CD4-positive, alpha-beta T cell treated with Interleukin-6 at 100 ng/mL for 8 hours (primary cell): ENCODE measurements at regions not wholly inside any gene's neighbourhood (a gene's known extent, or its start where the extent isn't known, plus 50 kb on each side); places are given as distances from the start of the nearest gene placed in this dataset.

ENCODE experiments used
- DNase-seq: peaks from one replicate; pipeline ENCODE4 v3.0.0-alpha.2; 2020; ENCODE audit warnings: mixed read lengths, low spot score

- DNase-seq: no peak
These were observed 1183.9 kb downstream of the SLITRK1 start for GRCh38 chr13:82698383-82698782.

GRCh38 chr13:82693607-82694006 is 1188.7 kb downstream of the SLITRK1 start:
- DNase-seq: no peak

GRCh38 chr13:82688400-82688994 is 1193.8 kb downstream of the SLITRK1 start:
- DNase-seq: no peak

- no peak for DNase-seq
These were observed 1194.4 kb downstream of the SLITRK1 start for GRCh38 chr13:82687884-82688283.

DNA sequence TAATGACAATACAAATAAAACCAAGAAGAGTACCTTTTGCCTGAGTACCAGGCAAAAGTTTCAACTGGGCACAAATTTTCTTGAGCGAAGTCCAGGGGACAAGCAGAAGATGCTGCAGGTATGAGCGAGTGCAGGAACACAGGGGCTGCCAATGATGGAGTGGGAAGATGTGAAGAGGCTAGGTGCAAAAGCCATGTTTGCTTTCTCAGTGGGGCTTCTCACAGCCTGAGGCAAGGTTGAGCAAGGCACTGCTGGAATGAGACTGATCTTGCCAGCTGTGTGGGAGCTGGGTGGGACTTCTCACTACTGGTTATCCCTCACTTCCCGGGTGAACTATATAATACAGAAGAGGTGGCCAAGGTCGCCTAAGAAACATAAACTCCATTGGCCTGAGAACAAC is 1200.7 kb downstream of the SLITRK1 start:
- no peak for DNase-seq

- DNase-seq: no peak
These were observed 1204.2 kb downstream of the SLITRK1 start for GRCh38 chr13:82678052-82678451.

DNA sequence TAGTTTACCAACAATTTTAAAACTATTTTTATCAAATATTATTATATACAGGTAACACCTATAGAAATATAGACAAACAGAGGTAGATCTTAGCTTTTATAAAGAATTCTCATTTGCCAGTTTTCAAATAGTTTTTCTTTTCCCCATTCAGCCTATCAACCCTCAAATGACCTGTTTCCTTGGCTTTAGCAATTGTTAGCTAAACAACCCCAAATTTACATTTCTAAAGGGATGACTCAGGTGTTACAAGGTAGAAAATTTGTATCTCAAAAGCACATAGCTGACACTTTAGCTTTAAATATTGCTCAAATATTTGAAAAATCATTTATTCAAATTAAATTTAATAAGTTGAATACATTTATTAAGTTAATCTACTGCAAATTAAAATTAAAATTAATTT is 1207.2 kb downstream of the SLITRK1 start:
- DNase-seq: no peak

GRCh38 chr13:82674546-82674945 is 1207.7 kb downstream of the SLITRK1 start:
- no peak for DNase-seq

- DNase-seq: no peak
These were observed 1210.0 kb downstream of the SLITRK1 start for GRCh38 chr13:82672248-82672647.

- DNase-seq: no peak
These were observed 1218.1 kb downstream of the SLITRK1 start for GRCh38 chr13:82664183-82664582.

DNA sequence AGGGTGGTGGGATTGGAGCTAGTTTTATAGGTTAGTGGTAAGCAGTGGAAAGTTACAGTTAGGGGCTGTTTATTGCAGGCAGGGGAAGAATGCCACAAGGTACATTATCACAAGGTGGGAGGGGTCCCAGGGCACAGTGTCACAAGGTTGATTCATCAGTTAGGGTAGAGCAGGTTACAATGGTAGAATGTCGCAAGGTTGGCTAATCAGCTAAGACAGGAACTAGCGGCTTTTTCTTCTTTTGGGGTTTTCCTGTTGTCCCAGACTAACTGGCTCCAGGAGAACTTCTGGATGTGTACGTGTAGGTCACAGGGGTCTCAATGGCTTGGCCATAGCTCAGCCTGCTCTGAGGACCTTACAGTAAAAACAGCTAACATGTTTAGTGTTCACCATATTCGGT is 1221.1 kb downstream of the SLITRK1 start:
- no peak for DNase-seq

- DNase-seq: no peak
These were observed 1223.5 kb downstream of the SLITRK1 start for GRCh38 chr13:82658811-82659210.

DNA sequence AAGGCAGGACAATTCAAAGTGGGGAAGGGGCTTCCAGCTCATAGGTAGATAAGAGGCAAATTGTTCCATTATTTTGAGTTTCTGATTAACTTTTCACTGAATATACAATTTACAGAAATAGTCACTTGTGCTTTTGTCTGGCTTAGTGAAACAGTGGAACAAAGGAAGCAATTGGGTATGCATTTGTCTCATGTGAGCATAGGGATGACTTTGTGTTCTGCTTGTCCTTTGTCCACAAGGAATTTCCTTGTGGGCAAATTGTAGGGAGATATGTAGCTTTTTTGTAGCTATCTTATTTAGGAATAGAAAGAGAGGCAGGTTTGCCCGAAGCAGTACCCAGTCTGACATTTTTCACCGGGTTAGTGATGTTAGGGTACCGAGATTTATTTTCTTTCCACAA is 1224.8 kb downstream of the SLITRK1 start:
- DNase-seq: no peak

DNA sequence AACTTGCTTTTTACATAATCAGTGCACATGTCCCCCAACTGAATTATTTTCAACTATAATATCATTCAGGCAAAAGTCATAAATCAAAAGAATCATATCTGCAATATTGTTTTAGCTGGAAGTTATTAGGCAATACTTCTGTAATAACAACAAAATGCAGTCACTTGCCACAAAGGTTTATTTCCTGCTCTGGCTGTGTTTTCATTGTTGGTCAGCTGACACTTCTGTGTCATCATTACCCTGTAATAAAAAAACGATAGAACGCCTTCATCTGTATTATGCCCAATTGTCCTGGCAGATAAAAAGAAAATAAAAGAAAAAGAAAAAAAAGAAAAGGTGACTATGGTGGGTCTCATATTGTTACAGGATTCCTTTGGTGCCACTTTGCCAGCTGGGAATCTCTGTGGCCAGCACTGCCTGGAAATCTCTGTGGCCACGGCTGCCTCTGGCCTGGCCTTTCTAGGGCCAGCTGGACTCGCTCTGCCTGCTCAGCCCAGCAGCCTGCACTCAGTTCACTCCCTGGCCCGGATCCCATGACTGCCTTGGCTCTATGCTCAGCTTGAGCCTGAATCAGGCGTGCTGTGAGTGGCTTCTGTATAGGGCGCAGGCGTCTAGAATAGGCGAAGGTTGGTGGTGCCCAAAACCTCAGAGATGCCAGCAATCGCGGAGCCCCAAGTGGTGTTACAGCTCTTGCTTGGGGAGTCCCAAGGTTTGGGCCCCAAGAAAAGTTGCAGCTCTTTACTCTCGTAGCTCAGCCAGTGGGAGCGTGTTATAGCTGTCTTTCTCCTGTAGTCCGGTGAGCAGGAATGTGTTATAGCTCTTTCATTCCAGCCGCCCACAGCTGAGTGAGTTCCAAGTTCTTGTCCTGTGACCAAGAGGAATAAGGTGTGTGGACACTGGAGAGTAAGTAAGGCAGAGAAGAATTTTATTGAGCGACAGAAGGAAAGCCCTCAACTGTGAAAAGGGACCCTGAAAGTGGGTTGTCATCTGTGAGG is 1227.1 kb downstream of the SLITRK1 start:
- DNase-seq: no peak

DNA sequence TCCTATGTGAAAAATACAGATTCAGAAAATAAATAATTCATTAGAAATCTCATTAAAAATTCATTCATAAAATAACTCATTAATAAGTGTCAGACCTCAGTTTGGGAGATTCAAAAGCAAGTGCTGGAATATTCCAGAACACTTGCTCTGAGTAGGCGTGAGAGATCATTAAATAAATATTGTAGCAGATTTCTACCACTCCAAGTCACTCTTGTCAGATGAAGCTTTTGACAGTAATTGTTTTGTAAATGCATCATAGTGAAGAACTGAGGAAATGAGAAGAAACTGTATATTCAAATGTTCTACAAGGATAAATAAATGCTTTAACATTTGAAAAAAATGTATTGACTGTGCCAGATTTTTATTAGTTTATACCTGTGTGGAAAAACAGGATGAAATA is 1228.1 kb downstream of the SLITRK1 start:
- no peak for DNase-seq

GRCh38 chr13:82647540-82647939 is 1234.7 kb downstream of the SLITRK1 start:
- DNase-seq: no peak

GRCh38 chr13:82636119-82636518 is 1246.2 kb downstream of the SLITRK1 start:
- DNase-seq: no peak

DNA sequence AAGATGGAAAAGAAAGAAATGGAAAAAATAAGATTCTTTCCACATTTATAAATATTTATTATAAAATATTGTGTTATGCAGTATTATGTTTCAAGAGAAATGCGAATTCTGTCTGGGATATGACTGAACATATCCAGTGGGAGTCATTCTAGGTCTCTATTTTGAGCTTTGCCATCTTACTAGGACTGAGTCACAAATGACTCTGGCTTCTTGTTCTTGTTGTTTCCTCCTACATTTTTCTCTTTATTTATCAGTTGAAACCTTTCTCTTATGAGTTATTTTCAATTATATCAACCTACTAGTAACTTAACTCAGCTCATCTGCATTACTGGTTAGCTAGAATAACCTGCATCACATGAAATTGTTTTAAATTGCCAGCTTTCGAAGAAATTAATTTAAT is 1247.3 kb downstream of the SLITRK1 start:
- no peak for DNase-seq

DNA sequence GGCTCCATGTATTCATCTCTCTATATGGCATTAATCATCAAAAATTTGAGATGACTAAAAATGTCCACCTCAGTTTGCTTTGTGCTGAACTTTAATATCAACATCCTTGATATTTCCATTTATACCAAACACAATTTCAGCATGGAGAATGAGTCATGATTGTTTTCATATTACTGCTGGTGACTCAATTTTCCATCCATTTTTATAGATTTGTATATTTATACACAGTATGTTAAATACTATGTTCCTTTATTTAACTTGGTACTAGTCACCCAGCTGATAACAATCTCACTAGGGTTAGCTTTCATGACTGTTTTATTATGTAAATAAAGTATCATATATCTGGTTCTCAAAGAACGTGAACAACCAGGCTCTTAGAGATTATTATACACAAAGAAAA is 1255.1 kb downstream of the SLITRK1 start:
- no peak for DNase-seq

GRCh38 chr13:82625717-82626116 is 1256.6 kb downstream of the SLITRK1 start:
- no peak for DNase-seq

DNA sequence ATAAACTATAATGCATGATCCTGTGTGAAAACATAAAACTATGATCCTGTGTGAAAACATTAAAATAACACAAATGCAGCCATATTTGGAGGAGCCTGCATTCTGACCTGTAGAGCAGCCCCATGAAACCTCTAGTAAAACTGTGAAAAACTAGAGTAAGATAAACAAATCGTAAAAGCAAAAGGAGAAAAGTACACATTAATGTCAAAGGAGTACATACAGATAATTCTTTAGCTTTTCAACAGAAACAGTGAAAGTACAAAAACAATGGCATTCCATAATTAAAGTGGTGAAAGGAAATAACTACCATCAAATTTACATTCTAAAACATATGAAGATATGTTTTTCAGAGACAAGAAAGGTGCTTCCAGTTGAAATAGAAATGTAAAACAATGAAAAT is 1267.2 kb downstream of the SLITRK1 start:
- DNase-seq: no peak

DNA sequence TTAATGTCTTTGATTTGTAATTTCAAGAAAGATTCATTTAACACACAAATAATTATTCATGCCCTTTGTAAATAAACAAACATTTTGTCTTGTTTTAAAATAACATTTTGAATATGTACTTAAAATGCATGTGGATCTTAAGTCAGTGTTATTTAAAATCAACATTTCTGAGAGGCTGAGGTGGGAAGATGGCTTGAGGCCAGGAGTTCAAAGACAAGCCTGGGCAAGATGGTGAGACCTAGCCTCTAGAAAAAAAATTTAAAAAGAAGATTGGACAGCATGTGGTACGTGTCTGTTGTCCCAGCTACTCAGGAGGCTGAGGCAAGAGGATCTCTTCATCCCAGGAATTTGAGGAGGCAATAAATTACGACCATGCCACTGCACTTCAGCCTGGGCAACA is 1268.2 kb downstream of the SLITRK1 start:
- DNase-seq: no peak

DNA sequence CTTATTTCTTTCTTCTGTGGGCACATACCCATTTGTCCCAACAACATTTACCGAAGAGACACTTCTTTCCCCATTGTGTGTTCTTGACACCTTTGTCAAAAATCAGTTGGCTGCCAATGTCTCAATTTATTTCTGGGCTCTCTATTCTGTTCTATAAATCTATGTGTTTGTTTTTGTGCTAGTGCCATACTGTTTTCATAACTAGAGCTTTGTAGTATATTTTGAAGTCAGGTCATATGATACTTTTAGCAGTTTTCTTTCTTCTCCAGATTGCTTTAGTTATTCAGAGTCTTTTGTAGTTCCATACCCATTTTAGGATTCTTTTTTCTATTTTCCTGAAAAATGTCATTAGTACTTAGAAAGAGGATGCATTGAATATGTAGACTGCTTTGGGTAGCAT is 1276.3 kb downstream of the SLITRK1 start:
- DNase-seq: no peak

- no peak for DNase-seq
These were observed 1284.5 kb downstream of the SLITRK1 start for GRCh38 chr13:82597747-82598146.
